RCC 7860 (cell line): ENCODE measurements at regions not wholly inside any gene's neighbourhood (a gene's known extent, or its start where the extent isn't known, plus 50 kb on each side); places are given as distances from the start of the nearest gene placed in this dataset.
"Not testable (repeated sequence)": the region's sequence is repeated elsewhere in the genome, so short reads cannot be mapped to it uniquely, and the experiment has no call there.

Experiments
- DNase-seq: peaks from one replicate; pipeline ENCODE4 v3.0.0-alpha.2; 2015; ENCODE audit warnings: low spot score
- FAIRE-seq: peaks from 2 replicates; lab custom pipeline; 2012; peaks lifted over from hg19 to GRCh38; lab: Jason Lieb, UNC

DNA sequence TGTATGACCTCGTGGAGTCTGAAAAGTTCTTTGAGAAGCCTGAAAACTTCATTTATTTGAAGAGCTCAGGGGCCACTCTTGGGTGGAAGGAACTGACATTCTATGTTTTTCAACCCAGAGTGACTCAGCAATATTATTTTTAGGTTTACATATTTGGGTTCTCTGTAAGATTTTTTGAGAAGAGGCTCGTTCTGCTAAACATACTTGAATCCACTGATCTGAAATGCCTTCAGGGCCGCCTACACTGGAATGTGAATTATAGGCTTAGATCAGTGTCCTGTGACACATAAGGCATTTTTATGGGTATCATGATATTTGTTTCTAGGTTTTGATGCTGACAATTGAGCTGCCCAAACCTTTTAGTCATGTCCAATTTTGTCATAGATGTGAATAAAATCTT, 86.2 kb downstream of the PSAT1 start:
- DNase-seq (no peak), FAIRE-seq (no peak)

DNA sequence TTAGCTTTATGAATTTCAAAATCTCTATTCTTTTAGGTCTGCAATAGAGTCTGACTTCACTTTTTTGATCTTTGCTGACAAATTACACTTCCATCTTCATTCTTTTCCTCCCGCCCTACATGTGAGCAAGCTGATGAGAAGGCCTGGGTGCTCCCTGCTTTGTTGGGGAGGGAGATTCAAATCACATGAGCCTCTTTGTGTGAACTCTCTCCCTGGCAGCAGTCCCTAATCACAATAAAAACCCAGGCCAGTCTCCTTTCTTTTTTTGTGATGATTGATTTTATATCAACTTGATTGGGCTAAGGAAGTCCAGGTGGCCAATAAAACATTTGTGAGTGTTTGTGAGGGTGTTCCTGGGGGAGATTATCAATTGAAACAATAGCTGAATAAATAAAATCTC, 89.4 kb downstream of the PSAT1 start:
- FAIRE-seq: no peak
- no peak for DNase-seq

DNA sequence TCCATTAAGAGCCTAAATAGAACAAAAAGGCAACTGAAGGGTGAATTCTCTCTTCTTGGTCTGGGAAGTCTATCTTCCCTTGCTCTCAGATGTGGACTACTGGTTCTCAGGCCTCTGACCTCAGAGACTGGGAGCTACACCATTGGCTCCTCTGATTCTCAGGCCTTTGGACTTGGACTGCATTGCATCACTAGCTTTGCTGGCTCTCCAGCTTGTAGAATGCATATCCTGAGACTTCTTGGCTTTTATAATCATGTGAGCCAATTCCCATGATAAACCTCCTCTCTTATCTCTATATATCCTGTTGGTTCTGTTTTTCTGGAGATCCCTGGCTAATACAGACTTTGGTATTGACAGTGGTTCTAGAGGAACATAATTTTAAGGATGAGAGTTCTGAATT, 89.8 kb downstream of the PSAT1 start:
- FAIRE-seq (no peak), DNase-seq (no peak)

DNA sequence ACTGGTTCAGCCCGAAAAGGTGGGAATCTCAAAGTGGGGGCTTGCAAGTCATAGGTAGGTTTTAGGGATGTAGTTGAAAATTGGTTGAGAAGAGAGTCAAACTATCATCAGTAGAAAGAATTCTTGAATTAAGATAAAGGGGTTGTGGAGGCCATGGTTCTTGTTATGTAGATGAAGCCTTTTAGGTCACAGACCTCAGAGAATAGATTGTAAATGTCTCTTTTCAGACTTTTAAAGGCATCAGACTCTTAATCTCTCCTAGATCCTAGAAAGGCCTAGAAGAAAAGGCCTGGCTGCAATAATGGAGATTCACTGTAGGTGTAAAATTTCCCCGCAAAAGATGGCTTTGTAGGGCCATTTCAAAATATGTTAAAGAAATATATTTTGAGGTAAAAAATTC, 96.4 kb downstream of the PSAT1 start:
- FAIRE-seq: no peak
- no peak for DNase-seq

DNA sequence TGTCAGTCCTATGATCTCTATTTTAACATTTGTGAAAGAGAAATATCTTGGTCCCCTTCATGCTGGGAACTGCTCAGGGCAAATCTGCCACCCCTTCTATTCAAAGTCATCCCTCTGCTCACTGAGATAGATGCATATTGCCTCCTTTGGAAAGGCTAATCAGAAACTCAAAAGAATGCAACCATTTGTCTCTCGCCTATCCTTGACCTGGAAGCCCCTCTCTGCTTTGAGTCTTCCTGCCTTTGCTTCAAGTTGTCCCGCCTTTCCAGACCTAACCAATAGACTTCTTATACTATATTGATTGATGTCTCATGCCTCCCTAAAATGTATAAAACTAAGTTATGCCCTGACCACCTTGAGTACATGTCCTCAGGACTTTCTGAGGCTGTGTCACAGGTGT, 97.0 kb downstream of the PSAT1 start:
- no peak for FAIRE-seq

DNA sequence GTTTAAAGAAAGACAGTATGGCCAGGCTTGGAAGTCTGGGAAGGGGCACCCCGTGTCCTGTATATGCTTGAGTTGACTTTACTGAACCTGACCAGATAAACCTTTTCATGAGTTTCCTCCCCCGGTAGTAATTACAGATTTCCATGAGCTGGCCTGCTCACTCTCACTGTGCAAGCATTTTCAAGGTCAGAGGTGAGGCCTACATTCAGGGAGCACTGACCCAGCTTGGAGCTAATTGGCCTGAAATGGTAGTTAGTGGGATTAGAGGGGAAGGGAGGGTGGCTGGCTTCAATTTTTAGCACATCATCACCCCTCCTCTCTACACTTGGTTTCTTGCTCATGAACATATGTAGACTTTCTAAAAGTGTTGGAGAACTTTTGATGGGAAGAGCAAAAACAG, 99.2 kb downstream of the PSAT1 start:
- FAIRE-seq (no peak), DNase-seq (no peak)

More for the DNA sequence above, 97.0 kb downstream of the PSAT1 start:
- no peak for DNase-seq

DNA sequence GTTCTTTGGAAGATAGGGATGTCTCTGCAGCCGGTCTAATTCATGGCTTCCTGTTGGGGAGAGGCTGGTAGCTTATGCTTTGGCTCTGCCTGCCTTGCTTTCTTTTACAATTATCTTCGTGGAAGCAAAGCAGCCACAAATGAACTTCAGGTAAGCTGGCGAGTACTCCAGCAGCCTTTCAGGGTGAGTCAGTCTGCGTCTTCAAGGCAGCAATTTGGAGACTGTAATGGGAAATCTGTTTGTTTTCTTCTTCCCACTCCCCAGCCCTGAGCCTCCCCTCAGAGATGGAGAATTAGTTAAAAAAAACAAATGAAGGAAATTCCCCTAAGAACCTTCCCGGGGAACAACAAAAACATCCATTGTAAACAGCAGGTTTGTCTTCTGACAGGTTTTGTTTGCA, 100.1 kb downstream of the PSAT1 start:
- DNase-seq (no peak), FAIRE-seq (no peak)

DNA sequence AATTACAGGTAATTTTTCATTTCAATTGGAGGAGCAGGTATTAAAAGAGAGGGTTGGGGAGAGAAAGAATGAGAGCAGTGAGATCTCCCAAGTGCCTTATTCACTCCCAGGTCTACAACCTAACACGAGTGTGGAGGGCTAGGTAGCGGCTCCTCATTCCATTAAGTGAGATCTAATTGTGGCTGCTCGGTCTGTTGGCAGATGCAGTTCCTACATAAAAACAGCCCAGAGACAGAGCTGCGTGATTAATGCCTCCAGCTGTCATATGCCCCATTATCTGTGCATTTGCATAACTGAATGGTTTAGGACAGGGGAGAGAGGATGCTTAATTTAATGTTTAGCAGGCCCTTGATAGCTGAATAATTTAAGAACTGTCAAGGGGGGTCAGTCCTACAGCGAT, 100.5 kb downstream of the PSAT1 start:
- DNase-seq (no peak), FAIRE-seq (no peak)

DNA sequence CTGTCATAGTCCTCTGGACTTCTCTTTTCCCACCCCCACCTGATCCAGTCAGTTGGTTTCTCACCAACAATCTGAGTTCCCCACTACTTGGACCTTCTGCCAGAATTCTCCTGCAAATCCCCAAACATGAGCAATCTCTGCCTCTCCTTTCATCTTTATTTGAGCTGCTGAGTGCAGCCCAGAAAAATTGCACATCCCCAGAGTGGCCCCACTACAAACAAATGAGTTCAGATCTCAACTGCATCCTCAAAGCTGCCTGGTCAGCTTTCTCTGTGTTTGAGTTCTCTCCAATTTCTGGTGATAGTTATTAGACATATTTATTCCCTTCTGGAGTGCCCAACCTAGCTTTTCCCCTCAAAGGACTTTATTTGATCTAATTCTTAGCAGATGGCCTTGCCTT, 102.2 kb downstream of the PSAT1 start:
- FAIRE-seq: no peak

DNA sequence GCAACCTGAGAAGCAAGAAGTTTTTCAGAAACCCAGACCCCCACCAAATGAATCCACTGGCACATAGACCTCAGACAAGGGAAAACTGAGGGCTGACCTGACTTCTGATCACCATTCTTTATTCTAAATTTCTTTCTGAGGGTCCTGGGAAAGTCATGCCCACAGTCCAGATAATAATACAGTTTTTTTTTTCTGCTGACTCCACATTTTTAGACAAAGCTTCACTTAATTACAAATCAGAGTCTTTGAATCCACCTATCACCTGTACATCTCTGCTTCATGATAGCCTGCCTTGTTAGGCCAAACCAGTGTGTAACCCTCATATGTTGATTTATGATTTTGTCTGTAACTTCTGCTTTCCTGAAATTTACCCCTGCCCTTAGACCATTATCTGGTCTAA, 103.6 kb downstream of the PSAT1 start:
- FAIRE-seq (no peak), DNase-seq (no peak)

More for the DNA sequence above, 102.2 kb downstream of the PSAT1 start:
- no peak for DNase-seq

DNA sequence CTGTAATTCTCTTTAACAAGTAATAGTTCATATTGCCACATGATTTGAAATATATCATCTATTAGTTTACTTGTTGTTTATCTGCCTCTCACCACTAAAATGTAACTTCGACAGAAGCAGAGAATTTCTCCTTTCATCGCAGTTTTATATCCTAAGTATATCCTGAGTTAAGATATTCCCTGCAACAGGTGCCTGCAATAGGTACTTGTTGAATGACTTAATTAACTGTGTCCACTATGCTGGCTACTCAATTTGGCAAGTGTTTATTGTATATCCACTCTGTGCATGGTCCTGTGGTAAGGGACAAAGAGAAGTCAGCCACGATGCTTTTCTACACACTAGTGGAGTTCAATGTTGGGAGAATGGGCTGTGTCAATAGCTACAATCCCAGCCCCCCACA, 108.5 kb downstream of the PSAT1 start:
- no peak for DNase-seq
- no peak for FAIRE-seq

DNA sequence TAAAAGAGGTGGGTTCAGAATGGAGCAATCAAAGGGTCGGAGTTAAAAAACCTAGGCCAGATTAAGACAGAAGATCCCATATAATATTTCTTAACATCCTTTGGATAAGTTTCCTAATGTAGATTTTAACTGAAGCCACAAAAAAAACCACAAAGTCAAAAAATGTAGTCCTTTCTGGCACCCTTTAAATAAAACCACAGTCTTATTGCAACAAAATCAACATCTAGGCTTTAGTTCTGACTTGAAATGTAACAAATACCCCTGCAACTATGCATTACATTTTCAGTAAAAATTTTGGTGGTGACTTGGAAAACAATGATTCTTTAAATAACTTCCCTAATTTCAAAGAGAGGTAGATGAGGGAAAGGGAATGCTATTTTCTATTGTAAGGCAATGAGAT, 109.2 kb downstream of the PSAT1 start:
- no peak for DNase-seq
- FAIRE-seq: no peak

DNA sequence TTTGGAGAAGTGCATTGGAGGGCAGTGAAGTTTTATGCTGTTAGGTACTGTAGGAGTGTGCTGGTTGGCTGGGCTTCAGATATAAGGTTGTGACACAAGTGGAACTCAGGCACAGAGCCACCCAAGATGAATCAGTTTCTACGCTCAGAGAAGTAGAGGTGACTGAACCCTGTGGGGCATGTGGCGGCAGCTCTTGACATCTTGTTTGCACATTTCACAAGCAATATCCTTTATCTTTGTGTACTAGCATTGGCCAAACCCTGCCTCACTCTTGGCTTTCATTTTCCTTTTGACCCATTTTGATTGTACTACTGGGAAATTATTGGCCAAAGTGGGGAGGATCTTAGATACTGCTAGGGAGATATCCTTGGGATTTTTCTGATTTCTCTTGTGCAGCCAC, 110.0 kb downstream of the PSAT1 start:
- DNase-seq (no peak), FAIRE-seq (no peak)

DNA sequence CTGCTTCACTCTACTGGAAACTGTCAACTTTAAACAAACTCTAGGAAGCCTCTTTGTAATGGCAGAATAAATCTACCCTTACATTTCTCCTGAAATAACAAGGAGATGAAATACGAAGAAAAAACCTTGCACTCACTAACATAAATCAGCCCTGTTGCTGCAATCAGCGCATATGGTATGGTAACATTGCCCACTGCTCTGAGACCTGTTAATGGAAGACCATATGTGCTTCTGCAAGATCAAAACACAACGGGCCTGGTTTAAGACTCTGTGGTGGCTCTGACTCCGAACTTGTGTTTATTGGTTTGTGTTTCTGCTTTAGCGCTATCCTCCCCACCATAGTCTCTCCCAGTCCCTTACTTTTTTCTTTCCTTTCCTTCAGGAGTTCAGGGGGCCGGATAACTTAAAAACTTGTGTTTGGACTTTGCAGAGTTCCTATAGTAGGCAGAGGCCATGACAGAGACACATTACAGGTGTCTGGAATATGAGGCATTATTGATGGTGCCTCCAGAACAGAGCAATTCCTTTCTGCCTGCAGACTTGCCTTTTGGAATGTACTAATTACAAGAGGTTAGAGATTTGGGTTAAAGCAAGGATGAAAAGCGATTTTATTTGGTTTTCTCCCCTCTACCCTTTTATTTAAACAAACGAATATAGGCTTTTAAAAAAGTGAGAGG, 110.8 kb downstream of the PSAT1 start:
- FAIRE-seq: no peak
- no peak for DNase-seq

DNA sequence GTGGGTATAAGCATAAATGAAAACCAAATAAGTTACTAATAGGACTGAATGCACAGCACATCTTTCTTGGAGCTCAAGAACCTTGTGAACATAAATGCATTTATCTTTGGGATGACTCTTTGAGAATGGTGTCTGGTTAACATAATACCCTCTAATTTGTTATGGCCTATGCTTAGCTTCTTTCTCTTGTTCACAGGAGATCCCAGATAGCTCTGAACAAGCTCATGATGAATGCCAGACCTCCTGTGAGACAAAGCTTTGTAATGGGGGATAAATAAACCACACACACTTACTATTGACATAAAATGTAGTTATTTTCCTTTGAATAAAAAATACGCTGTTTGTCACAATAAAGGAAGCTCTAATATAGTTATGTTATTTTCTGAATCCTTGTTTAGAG, 111.5 kb downstream of the PSAT1 start:
- no peak for DNase-seq
- no peak for FAIRE-seq

DNA sequence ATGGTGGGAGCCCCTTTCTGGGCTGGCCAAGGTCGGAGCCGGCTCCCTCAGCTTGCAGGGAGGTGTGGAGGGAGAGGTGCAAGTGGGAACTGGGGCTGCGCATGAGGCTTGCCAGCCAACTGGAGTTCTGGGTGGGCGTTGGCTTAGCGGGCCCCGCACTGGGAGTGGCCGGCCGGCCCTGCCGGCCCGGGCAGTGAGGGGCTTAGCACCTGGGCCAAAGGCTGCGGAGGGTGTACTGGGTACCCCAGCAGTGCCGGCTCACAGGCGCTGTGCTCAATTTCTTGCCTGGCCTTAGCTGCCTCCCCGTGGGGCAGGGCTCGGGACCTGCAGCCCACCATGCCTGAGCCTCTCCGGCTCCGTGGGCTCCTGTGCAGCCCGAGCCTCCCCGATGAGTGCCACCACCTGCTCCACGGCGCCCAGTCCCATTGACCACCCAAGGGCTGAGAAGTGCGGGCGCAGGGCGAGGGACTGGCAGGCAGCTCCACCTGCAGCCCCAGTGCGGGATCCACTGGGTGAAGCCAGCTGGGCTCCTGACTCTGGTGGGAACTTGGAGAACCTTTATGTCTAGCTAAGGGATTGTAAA, 113.1 kb downstream of the PSAT1 start:
- not testable (repeated sequence) for FAIRE-seq, DNase-seq

DNA sequence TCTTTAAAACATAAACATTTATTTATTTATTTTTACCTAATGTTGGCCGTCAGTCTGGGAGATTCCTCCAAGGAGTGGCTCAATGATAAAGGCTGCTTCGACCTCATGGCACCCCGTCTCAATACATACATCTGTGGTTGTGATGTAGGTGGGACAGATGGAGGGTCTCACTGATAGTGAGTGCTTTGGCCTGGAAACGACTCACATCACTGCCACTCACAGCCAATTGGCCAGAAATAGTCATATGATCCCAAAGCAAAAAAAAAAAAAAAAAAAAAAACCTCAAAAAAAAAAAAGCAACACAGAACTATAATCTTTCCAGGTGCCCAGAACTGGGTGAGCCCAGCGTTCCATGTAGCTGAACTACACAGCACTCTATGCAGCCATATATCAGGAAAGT, 125.4 kb downstream of the PSAT1 start:
- no peak for FAIRE-seq
- DNase-seq: no peak

DNA sequence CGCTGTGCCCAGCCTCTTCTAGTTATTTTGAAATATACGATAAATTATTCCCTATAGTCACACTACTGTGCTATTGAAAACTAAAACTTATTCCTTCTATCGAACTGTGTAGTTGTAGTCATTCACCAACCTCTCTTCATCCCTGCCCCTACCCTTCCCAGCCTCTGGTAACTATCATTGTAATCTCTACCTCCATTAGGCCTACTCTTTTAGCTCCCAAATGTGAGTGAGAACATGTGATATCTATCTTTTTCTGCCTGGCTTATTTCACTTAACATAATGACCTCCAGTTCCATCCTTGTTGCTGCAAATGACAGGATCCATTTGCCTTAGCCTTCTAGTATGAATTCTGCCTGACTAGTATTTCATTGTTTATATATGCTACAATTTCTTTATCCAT, 127.4 kb downstream of the PSAT1 start:
- DNase-seq: no peak
- FAIRE-seq: no peak

DNA sequence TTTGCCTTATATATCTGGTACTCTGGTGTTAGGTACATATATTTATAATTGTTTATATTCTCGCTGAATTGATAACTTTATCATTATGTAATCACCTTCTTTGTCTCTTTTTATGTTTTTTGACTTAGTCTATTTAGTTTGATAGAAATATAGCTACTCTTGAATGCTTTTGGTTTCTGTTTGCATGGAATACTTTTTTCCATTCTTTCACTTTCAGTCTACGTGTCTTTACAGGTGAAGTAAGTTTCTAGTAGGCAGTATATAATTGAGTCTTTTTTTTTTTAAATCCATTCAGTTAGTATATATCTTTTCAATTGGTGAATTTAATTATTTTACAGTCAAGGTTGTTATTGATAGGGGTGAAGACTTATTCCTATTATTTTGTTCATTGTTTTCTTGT, 131.7 kb downstream of the PSAT1 start:
- DNase-seq (no peak), FAIRE-seq (no peak)

DNA sequence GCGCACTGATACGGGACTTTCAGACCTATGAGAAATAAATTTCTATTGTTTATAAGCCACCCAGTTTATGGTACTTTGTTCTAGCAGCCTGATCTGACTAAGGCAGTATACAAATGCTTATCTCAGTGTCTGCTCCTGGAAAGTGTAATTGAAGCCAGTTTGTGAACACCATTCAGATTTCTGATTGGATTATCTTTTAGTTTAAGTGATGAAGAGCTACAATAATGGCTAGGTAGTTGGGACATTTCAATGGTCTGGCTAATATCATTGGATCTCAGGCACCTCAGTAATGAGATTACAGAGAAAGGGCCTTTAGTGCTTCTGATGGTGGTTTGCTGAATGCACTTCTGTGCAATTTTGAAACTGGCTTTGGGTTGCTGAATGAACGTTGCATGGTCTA, 133.5 kb downstream of the PSAT1 start:
- no peak for FAIRE-seq

DNA sequence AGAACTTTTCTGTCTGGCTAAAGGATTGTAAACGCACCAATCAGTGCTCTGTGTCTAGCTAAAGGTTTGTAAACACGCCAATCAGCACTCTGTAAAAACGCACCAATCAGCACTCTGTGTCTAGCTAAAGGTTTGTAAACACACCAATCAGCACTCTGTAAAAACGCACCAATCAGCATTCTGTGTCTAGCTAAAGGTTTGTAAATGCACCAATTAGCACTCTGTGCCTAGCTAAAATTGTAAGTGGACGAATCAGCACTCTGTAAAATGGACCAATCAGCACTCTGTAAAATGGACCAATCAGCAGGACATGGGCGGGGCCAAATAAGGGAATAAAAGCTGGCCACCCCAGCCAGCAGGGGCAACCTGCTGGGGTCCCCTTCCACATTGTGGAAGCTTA, 134.1 kb downstream of the PSAT1 start:
- not testable (repeated sequence) for FAIRE-seq, DNase-seq

More for the DNA sequence above, 133.5 kb downstream of the PSAT1 start:
- no peak for DNase-seq

DNA sequence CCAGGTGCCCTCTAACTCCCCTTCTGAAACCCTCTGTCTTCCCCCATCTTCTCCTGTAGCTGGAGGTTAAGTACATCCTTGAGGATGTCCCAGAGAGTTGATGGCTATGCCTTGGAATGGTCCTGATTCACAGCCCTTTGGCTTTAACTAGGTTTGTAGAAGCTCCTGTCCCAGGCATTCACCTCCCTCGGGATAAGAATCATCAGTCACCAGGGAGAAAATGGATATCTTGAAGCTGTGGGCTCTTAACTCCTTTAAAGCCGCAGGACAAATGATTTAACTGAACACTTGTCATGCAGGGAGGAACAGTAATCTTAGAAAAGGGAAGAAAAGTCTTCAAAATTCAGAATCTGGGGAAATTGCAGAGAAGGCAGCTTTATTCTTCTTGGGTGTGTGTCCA, 139.9 kb downstream of the PSAT1 start:
- no peak for DNase-seq
- no peak for FAIRE-seq

DNA sequence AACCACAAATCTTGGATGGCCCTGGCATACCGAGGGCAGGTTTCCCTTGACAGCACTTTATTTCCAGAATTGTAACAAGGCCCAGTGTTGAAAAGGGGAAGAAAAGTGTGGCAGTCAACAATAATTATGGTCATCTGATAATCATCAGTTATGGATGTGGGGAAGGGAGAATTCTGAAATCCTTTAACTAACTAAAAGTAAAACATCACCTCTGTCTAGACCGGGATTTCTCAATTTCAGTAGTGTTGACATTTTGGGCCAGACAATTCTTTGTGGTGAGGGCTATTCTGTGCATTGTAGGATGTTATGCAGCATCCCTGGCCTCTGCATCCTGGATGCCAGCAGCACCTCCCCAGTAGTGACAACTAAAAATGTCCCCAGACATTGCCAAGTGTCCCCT, 140.4 kb downstream of the PSAT1 start:
- FAIRE-seq (no peak), DNase-seq (no peak)
